Panc1 (cell line): ENCODE measurements at regions not wholly inside any gene's neighbourhood (a gene's known extent, or its start where the extent isn't known, plus 50 kb on each side); places are given as distances from the start of the nearest gene placed in this dataset.

Source experiments
- ATAC-seq: fragments of 200-7000 bp; cut with Tn5 transposase; 2 replicates; pipeline ENCODE4 v1.9.1; 2020; ENCODE audit warnings: mild to moderate bottlenecking, moderate library complexity
- BruUV-seq: library from RNA; stranded (reverse); fragments of 400-500 nt; replicated peaks from 2 replicates; lab custom pipeline; 2021; lab: Mats Ljungman, UMichigan
- CTCF ChIA-PET: fragments of 300-600 bp; sonication (Branson Sonifier 250); formaldehyde crosslinking; loops from one replicate; lab custom pipeline; 2022; ENCODE audit warnings: antibody characterized with exemption; lab: Charles Lee
- POLR2A ChIA-PET: fragments of 300-600 bp; sonication (Branson Sonifier 250); formaldehyde crosslinking; loops from one replicate; lab custom pipeline; 2022; ENCODE audit warnings: antibody characterized with exemption; lab: Charles Lee
- DNase-seq: peaks from one replicate; pipeline ENCODE4 v3.0.0-alpha.2; 2010; ENCODE audit warnings: low read depth, low spot score
- H3K27ac ChIP-seq: 2 replicates; pipeline ENCODE4 v1.5.1; 2011; ENCODE audit warnings: mild to moderate bottlenecking, low read length, inconsistent platforms
- H3K27me3 ChIP-seq: fragments of 200-500 bp; sonication (Bioruptor generic); 2 replicates; pipeline ENCODE4 v1.6.0; 2014; ENCODE audit warnings: low read length, inconsistent platforms; ENCODE audit not compliant: control insufficient read depth, insufficient read depth
- H3K36me3 ChIP-seq: fragments of 200-500 bp; sonication (Bioruptor generic); 2 replicates; pipeline ENCODE4 v1.5.1; 2014; ENCODE audit warnings: inconsistent platforms, mild to moderate bottlenecking, low read length, moderate library complexity; ENCODE audit not compliant: control insufficient read depth, insufficient read depth
- H3K4me1 ChIP-seq: 2 replicates; pipeline ENCODE4 v1.5.1; 2011; ENCODE audit warnings: inconsistent platforms, mild to moderate bottlenecking, low read length, moderate library complexity; ENCODE audit not compliant: control insufficient read depth, insufficient read depth
- H3K4me3 ChIP-seq, 2 experiments: 2 replicates each; pipeline ENCODE4 v1.5.1; 2011 to 2012; ENCODE audit warnings: low read depth in 2 of 2, low read length in 2 of 2, mild to moderate bottlenecking in 2 of 2, inconsistent platforms in 1 of 2, moderate library complexity in 1 of 2
- H3K9me3 ChIP-seq: fragments of 200-500 bp; sonication (Bioruptor generic); 2 replicates; pipeline ENCODE4 v1.5.1; 2014; ENCODE audit warnings: low read depth, mild to moderate bottlenecking, inconsistent platforms, low read length, moderate library complexity; ENCODE audit not compliant: control insufficient read depth, insufficient read depth
- CTCF ChIP-seq: fragments of 450-650 bp; IDR thresholded peaks from 2 replicates; pipeline ENCODE4 v1.5.1; 2017; ENCODE audit warnings: mild to moderate bottlenecking
- POLR2AphosphoS5 ChIP-seq: IDR thresholded peaks from 2 replicates; pipeline ENCODE4 v1.6.1; 2012; ENCODE audit warnings: mild to moderate bottlenecking, low read depth, low read length, moderate library complexity
- REST ChIP-seq, 2 experiments: IDR thresholded peaks; 2 replicates each; pipeline ENCODE4 v1.6.1; 2011 to 2012; ENCODE audit warnings: low read depth in 2 of 2, control low read depth in 1 of 2, low read length in 1 of 2, mild to moderate bottlenecking in 1 of 2, moderate library complexity in 1 of 2; ENCODE audit not compliant: insufficient read depth in 1 of 2
- SIN3A ChIP-seq: IDR thresholded peaks from 2 replicates; pipeline ENCODE4 v1.6.1; 2012; ENCODE audit warnings: low read depth, mild to moderate bottlenecking, low read length, moderate library complexity, borderline replicate concordance; ENCODE audit not compliant: insufficient read depth
- TCF7L2 ChIP-seq: IDR thresholded peaks from 2 replicates; pipeline ENCODE4 v1.6.1; 2011; ENCODE audit warnings: mild to moderate bottlenecking, low read depth, low read length, inconsistent platforms
- in situ Hi-C: cut with HindIII; loops from 2 replicates; pipeline ENCODE4 v1.10.0; 2016; ENCODE audit warnings: low sequenced_read_pairs, low pct_unique_long_range_greater_than_20kb
- intact Hi-C: fragments of 100-400 bp; cut with micrococcal nuclease; formaldehyde crosslinking; loops from one replicate; pipeline ENCODE4 v1.10.0; 2022; ENCODE audit not compliant: unreplicated experiment

DNA sequence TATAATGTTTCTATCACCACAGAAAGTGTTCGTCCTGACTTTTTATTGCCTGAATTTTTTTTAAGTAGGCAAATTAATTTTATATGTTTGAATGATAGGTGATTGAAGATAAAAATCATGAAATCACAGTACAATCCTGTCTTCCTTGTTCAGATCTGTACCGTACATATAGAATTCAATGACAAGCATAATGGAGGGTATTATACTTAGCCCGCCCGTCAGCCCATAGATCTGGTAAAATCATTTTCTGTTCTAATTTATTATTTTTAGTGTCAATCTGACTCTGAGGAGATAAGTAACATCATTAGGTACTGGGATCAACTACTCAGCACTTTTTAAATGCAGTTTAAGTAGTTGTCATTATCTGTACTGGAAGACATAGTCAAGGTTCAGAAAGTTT is 269.9 kb downstream of the NR2F2 start:
- Histone ChIP-seq H3K4me3 (no peak overlapping the region), H3K9me3 (no peaks in the 10 kb centered on the region), H3K36me3 (no peaks in the 10 kb centered on the region), H3K4me1 (no peaks in the 10 kb centered on the region), H3K27me3 (no peaks in the 10 kb centered on the region), H3K27ac (no peak overlapping the region)
- DNase-seq (no peak), ATAC-seq (no peak)
- in situ Hi-C loops (no loop called here), intact Hi-C loops (no loop called here)
- BruUV-seq: no TSS peak
- TF ChIP-seq TCF7L2 (no peak), REST (IDR thresholded peaks at IDR 0.05; ENCODE audit: insufficient read depth in 1 of 2, low read depth in 2 of 2, low read length in 1 of 2) (no peak), CTCF (no peak), SIN3A (no peak), POLR2AphosphoS5 (no peak)
- ChIA-PET CTCF (no interaction called here), POLR2A (no interaction called here)

GRCh38 chr15:96606617-96607016 is 276.1 kb downstream of the NR2F2 start:
- TF ChIP-seq REST (IDR thresholded peaks at IDR 0.05; ENCODE audit: insufficient read depth in 1 of 2, low read depth in 2 of 2, low read length in 1 of 2) (no peak), TCF7L2 (no peak), CTCF (no peak), SIN3A (no peak), POLR2AphosphoS5 (no peak)
- ChIA-PET CTCF (no interaction called here), POLR2A (no interaction called here)
- Histone ChIP-seq H3K4me3 (no peak overlapping the region), H3K4me1 (no peaks in the 10 kb centered on the region), H3K9me3 (no peaks in the 10 kb centered on the region), H3K36me3 (no peaks in the 10 kb centered on the region), H3K27ac (no peak overlapping the region), H3K27me3 (no peaks in the 10 kb centered on the region)
- no peak for ATAC-seq
- in situ Hi-C loops (no loop called here), intact Hi-C loops (no loop called here)
- BruUV-seq: no TSS peak
- DNase-seq: no peak
